ENCODE measurements at regions not wholly inside any gene's neighbourhood (a gene's known extent, or its start where the extent isn't known, plus 50 kb on each side); places are given as distances from the start of the nearest gene placed in this dataset.

GRCh38 chr16:75918109-75918508 is 191.8 kb upstream of the CPHXL start:
- no peak for DNase-seq
- intact Hi-C loops (cut with DNase I; ENCODE audit: low total_unique reads): no loop called here
- H3K27ac ChIP-seq: no peak overlapping the region
- no peak overlapping the region for H3K4me3 ChIP-seq
- no peak for TF ChIP-seq CTCF (IDR thresholded peaks at IDR 0.05)
- no peaks in the 10 kb centered on the region for H3K9me3 ChIP-seq
- peaks cover 0 to 8% (median 0%) of the 10 kb centered on the region in 4 donors for H3K4me1 ChIP-seq
- no peaks in the 10 kb centered on the region for H3K27me3 ChIP-seq
- H3K36me3 ChIP-seq: no peaks in the 10 kb centered on the region

- no peak overlapping the region for H3K27ac ChIP-seq
- no peaks in the 10 kb centered on the region for H3K9me3 ChIP-seq
- H3K4me3 ChIP-seq: no peak overlapping the region
- TF ChIP-seq CTCF (IDR thresholded peaks at IDR 0.05): no peak
- no peaks in the 10 kb centered on the region for H3K36me3 ChIP-seq
- DNase-seq: no peak
- H3K4me1 ChIP-seq: peaks cover 0 to 8% (median 0%) of the 10 kb centered on the region in 4 donors
- H3K27me3 ChIP-seq: no peaks in the 10 kb centered on the region
- intact Hi-C loops (cut with DNase I; ENCODE audit: low total_unique reads): no loop called here
Observed at GRCh38 chr16:75919664-75920063, 193.4 kb upstream of the CPHXL start.

GRCh38 chr16:75921281-75921680 is 195.0 kb upstream of the CPHXL start:
- Histone ChIP-seq H3K4me1 (peaks cover 0 to 8% (median 0%) of the 10 kb centered on the region in 4 donors), H3K9me3 (no peaks in the 10 kb centered on the region), H3K36me3 (no peaks in the 10 kb centered on the region), H3K4me3 (no peak overlapping the region), H3K27ac (no peak overlapping the region), H3K27me3 (no peaks in the 10 kb centered on the region)
- TF ChIP-seq CTCF (IDR thresholded peaks at IDR 0.05): no peak
- intact Hi-C loops (cut with DNase I; ENCODE audit: low total_unique reads): no loop called here
- DNase-seq: no peak

- Histone ChIP-seq H3K4me1 (peaks cover 0 to 8% (median 0%) of the 10 kb centered on the region in 4 donors), H3K9me3 (no peaks in the 10 kb centered on the region), H3K27ac (no peak overlapping the region), H3K4me3 (no peak overlapping the region), H3K27me3 (no peaks in the 10 kb centered on the region), H3K36me3 (no peaks in the 10 kb centered on the region)
- intact Hi-C loops (cut with DNase I; ENCODE audit: low total_unique reads): no loop called here
- TF ChIP-seq CTCF (IDR thresholded peaks at IDR 0.05): no peak
- no peak for DNase-seq
Observed at GRCh38 chr16:75922250-75922649, 196.0 kb upstream of the CPHXL start.

- no peak for DNase-seq
- Histone ChIP-seq H3K9me3 (no peaks in the 10 kb centered on the region), H3K27ac (no peak overlapping the region), H3K4me3 (no peak overlapping the region), H3K4me1 (peaks cover 0 to 6% (median 0%) of the 10 kb centered on the region in 4 donors), H3K36me3 (no peaks in the 10 kb centered on the region), H3K27me3 (no peaks in the 10 kb centered on the region)
- TF ChIP-seq CTCF (IDR thresholded peaks at IDR 0.05): no peak
- intact Hi-C loops (cut with DNase I; ENCODE audit: low total_unique reads): no loop called here
Observed at GRCh38 chr16:75924397-75924796, 198.1 kb upstream of the CPHXL start.

- H3K27ac ChIP-seq: no peak overlapping the region
- DNase-seq: no peak
- H3K27me3 ChIP-seq: no peaks in the 10 kb centered on the region
- no peaks in the 10 kb centered on the region for H3K4me1 ChIP-seq
- no peak for TF ChIP-seq CTCF (IDR thresholded peaks at IDR 0.05)
- intact Hi-C loops (cut with DNase I; ENCODE audit: low total_unique reads): no loop called here
- H3K4me3 ChIP-seq: no peak overlapping the region
- H3K9me3 ChIP-seq: no peaks in the 10 kb centered on the region
- H3K36me3 ChIP-seq: no peaks in the 10 kb centered on the region
Observed at GRCh38 chr16:75927810-75928209, 201.5 kb upstream of the CPHXL start.

Data from tibial artery (tissue), 4 donors.